ENCODE measurements at regions not wholly inside any gene's neighbourhood (a gene's known extent, or its start where the extent isn't known, plus 50 kb on each side); places are given as distances from the start of the nearest gene placed in this dataset.

DNA sequence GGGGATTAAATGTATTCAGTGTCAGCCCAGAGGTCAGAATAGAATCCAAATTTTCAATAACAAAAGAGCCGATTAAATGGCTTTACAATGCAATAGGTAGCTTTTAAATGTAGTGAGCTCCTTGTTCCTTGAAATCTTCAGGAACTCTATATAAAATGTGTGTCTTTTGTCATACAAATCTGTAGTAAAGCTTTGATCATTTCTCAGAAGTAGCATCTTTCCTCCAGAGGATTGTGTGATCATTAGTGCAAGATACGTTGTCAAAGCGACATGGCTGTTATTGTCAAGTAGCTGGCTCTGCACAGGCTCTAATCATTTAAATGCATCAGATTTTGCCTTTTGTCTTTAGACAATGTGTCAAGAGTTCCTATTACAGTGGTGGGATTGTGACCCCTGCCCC lies 116.1 kb upstream of the NAMPT start:
- TF ChIP-seq, protein P1, sequence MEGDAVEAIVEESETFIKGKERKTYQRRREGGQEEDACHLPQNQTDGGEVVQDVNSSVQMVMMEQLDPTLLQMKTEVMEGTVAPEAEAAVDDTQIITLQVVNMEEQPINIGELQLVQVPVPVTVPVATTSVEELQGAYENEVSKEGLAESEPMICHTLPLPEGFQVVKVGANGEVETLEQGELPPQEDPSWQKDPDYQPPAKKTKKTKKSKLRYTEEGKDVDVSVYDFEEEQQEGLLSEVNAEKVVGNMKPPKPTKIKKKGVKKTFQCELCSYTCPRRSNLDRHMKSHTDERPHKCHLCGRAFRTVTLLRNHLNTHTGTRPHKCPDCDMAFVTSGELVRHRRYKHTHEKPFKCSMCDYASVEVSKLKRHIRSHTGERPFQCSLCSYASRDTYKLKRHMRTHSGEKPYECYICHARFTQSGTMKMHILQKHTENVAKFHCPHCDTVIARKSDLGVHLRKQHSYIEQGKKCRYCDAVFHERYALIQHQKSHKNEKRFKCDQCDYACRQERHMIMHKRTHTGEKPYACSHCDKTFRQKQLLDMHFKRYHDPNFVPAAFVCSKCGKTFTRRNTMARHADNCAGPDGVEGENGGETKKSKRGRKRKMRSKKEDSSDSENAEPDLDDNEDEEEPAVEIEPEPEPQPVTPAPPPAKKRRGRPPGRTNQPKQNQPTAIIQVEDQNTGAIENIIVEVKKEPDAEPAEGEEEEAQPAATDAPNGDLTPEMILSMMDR (IDR thresholded peaks at IDR 0.05) = no peak
- no peak for TF ChIP-seq POLR2A (IDR thresholded peaks at IDR 0.05)
